Mononuclear cell (primary cell): ENCODE measurements at regions not wholly inside any gene's neighbourhood (a gene's known extent, or its start where the extent isn't known, plus 50 kb on each side); places are given as distances from the start of the nearest gene placed in this dataset.

Experiments
- H3K27me3 ChIP-seq: 2 replicates; pipeline ENCODE4 v1.6.0; 2011; ENCODE audit warnings: low read length, control low read depth; ENCODE audit not compliant: insufficient read depth
- H3K4me1 ChIP-seq: 2 replicates; pipeline ENCODE4 v1.5.1; 2011; ENCODE audit warnings: mild to moderate bottlenecking, low read length, control low read depth; ENCODE audit not compliant: insufficient read depth
- H3K4me3 ChIP-seq: 2 replicates; pipeline ENCODE4 v1.5.1; 2011; ENCODE audit warnings: mild to moderate bottlenecking, low read length, moderate library complexity
- H3K9me3 ChIP-seq: 2 replicates; pipeline ENCODE4 v1.5.1; 2011; ENCODE audit warnings: low read depth, mild to moderate bottlenecking, control low read depth, low read length

DNA sequence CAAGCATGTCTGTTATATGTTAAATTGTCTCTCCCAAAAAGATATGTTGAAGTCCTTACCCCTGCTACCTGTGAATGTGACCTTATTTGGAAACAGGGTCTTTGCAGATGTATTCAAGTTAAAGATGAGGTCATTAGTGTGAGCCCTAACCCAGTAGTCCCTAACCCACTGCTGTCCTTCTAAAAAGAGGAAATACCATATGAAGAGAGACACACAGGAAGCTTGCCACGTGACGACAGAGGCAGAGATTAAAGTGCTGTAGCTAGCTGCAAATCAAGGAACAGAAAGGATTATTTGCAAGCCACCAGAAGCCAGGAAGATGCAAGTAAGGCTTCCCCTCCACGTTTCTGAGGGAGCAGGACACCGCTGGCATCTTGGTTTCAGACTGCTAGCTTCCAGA, 150.1 kb downstream of the HNRNPD start:
- no peaks in the 10 kb centered on the region for H3K9me3 ChIP-seq
- no peak overlapping the region for H3K4me3 ChIP-seq
- H3K27me3 ChIP-seq = no peaks in the 10 kb centered on the region
- peaks cover 24% of the 10 kb centered on the region for H3K4me1 ChIP-seq

DNA sequence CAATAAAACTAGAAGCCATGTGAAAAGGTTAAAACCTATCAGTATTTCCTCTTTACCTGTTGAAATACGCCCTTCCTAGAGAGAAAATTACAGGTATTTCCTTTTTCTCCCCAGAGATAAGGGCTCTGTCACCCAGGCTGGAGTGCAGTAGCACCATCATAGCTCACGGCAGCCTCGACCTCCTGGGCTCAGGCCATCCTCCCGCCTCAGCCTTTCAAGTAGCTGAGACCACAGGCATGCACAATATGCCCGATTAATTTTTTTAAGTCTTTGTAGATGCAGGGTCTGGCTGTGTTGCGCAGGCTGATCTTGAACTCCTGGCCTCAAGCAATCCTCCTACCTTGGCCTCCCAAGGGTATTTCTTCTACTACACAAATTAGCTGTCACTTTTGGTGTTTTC, 154.4 kb downstream of the HNRNPD start:
- Histone ChIP-seq H3K9me3 (no peaks in the 10 kb centered on the region), H3K4me1 (peaks cover 22% of the 10 kb centered on the region), H3K27me3 (no peaks in the 10 kb centered on the region), H3K4me3 (no peak overlapping the region)

DNA sequence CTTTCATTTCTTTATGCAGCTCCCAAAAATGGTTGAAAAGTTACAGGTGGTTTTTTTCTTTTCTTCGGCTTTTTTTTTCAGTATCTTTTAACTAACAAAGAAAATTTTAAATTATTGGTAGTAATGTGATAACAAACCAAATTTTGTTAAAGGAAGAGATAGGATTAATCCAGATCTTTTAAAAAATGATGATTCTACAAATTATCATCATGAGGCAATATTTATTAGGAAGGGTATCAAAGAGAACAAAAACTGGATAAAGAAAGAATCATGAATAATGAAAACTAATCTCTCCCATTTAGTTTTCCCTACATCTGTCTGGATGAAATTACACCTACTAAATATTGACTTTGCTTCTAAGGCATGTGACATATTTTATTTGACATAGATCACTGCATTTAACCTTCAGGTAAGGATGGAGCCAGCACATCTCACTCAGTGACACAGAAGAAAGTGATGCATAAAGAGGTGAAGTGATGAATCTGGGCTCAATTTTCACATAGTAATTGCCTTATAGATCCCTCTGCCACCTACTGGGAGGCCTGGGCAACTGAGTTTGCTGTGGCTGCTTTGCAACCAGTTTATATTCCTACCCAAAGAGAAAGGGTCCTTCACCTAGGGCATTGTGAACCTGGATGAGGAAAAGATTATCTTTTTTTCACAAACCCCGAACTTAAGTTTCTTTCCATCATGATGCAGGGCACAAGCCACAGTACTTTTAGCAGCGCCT, 155.6 kb downstream of the HNRNPD start:
- Histone ChIP-seq H3K9me3 (no peaks in the 10 kb centered on the region), H3K27me3 (no peaks in the 10 kb centered on the region), H3K4me1 (peaks cover 19% of the 10 kb centered on the region), H3K4me3 (no peak overlapping the region)

DNA sequence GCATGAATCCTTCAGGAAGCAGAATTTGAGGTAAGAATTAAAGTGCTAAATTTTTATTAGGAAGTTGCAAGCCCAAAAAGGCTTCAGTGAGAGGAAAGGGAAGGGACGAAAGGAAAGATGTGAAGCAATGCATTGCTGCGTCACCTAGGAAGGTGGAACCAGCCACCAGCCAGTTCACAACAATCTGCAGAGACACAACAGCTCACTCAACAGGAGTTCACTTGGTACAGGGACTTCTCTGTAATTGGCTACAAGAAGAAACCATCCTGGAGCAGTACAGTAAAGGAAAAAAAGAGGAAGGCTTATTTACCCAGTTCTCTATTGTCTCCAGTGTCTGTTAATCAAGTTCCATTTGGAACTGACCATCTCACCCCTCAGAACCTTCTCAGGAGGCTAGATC, 157.6 kb downstream of the HNRNPD start:
- Histone ChIP-seq H3K4me3 (no peak overlapping the region), H3K4me1 (peaks cover 20% of the 10 kb centered on the region), H3K9me3 (no peaks in the 10 kb centered on the region), H3K27me3 (no peaks in the 10 kb centered on the region)

DNA sequence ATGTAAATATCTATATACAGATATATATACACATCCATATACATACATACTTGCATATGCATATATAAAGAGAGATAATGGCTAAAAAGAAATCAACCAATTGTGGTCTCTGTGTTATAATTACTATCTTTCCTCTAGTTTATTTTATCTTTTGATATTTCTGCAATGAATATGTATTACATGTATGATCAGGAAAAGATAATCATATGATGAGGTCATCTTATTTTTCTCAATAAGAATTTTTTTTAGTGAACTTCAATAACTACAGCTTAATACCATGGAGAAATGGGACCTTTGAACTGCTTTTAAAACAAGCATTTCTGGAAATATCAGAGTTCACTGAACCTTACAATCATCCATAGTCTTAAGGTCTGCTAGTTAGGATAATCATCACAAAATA, 158.0 kb downstream of the HNRNPD start:
- Histone ChIP-seq H3K27me3 (no peaks in the 10 kb centered on the region), H3K4me3 (no peak overlapping the region), H3K9me3 (no peaks in the 10 kb centered on the region), H3K4me1 (peaks cover 20% of the 10 kb centered on the region)

DNA sequence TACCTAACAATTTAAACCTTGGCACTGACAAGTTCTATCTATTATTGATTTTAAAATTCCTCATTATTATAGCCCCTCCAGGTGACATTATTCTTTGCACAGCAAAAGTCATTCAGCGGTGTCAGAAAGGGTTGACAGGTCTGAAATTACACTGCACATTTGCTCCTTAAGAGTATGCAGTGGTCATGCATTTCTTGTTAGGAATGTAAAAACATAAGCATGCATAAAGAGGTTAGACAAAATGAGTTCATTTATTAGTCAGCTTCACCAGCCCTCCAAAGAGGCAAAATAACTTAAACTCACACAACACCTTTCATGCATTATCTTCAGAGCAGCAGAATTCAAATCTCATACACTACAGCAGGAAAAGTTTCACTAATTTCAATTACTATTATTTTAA, 158.8 kb downstream of the HNRNPD start:
- no peak overlapping the region for H3K4me3 ChIP-seq
- H3K27me3 ChIP-seq = no peaks in the 10 kb centered on the region
- no peaks in the 10 kb centered on the region for H3K9me3 ChIP-seq
- peaks cover 20% of the 10 kb centered on the region for H3K4me1 ChIP-seq

DNA sequence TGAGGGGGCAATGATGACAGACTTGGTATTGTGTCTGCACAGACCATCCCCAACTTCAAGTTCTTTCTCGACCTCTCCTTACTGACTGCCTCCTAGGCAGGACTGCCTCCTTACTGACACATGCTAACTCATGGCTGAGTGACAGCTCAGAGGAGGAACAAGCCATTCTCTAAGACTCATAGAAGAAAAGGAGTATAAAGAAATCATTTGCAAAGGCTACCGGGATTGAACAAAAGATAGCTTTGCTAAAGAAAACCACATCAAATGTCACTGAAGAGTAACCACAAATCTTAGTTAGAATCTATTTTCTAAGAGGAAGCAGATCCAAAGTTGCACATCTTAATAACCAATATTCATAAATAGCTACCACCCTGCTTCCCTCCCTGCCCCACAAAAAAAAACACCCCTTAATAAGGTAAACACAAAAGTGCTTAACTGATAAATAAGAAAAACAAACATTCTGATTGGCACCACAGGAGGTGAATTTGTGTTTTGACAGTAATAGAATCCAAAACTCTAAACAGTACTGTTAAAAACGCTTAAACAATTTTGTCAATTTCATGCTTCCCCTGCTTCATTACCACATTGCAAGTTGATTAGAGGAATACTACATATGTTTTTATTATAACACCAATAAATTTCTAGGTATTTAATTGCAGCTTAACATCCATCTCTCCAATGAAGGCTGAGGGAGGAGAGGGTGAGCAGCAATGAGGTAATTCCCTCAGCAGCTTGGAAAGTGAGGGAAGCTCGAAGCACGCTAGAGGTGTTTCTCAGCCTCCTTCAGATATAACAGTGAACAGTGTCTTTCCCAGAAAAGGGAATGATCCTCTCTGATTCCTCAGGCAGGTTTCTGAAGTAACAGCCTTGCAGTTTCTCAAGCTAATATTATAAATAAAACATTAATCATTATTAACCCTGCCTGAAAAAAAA, 160.0 kb downstream of the HNRNPD start:
- no peaks in the 10 kb centered on the region for H3K27me3 ChIP-seq
- H3K9me3 ChIP-seq = no peaks in the 10 kb centered on the region
- no peak overlapping the region for H3K4me3 ChIP-seq
- H3K4me1 ChIP-seq = peaks cover 20% of the 10 kb centered on the region

DNA sequence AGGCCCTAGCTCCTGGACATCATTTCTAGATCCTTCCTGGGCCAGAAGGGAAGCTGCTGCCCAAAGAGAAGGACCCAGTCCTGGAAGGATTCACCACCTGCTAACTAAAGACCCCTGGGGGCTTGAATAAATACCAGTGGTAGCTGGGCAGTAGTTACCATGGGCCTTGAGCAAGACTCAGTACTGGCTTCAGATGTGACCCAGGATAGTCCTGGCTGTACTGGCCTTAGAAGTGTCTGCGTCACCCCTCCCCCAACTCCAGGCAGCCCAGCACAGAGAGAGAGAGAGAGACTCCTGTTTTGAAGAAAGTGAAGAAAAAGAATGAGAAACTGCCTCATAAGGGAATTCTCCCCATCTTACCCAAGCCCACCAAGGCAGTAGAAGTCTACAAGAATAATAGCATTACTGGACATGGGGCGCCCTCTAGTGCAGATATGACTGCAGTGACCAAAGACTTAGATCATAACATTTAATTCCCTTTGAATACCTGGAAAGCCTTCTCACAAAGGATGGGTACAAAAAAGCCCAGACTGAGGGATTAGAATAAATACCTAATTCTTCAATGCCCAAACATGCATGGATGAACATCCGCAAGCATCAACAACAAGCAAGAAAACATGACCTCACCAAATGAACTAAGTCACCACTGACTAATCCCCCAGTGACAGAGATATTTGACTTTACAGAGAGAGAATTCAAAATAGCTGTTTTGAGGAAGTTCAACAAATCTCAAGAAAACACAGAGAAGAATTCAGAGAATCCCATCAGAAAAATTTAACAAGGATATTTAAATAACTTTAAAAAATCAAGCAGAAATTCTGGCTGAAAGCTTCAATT, 171.8 kb downstream of the HNRNPD start:
- no peaks in the 10 kb centered on the region for H3K9me3 ChIP-seq
- no peak overlapping the region for H3K4me3 ChIP-seq
- peaks cover 3% of the 10 kb centered on the region for H3K27me3 ChIP-seq

DNA sequence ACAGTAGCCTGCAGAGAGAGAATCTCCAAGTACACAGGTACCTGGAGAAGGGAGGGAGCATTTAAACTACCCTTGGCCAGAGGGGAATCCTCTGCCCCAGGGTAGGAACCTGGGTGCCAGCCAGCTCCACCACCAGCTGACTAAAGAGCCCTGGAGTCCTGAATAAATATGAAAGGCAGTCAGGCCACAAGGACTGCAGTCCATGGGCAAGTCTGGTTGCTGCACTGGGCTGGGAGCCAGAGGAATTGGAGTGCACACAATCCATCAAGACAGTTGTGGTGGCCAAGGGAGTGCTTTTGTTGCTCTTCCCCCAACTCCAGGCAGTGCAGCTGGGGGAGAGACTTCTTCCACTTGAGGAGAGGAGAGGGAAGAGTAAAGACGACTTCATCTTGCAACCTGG, 172.5 kb downstream of the HNRNPD start:
- no peak overlapping the region for H3K4me3 ChIP-seq
- peaks cover 3% of the 10 kb centered on the region for H3K27me3 ChIP-seq
- no peaks in the 10 kb centered on the region for H3K4me1 ChIP-seq
- no peaks in the 10 kb centered on the region for H3K9me3 ChIP-seq

More for the DNA sequence above, 171.8 kb downstream of the HNRNPD start:
- H3K4me1 ChIP-seq = no peaks in the 10 kb centered on the region

DNA sequence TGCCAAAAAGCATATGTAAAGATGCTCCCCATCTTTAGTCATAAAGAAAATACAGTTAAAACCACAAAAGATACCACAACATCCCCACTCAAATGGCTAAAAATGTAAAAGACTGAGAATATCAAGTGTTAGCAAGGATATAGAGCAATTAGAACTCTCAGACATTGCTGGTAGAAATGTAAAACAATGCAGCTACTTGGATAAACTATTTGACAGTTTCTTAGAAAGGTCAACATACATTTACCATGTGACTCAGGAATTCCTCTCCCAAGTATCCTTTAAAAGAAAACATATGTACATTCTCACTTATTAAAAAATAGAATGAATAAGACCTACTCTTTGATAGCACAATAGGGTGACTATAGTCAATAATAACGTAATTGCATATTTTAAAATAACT, 173.7 kb downstream of the HNRNPD start:
- H3K4me3 ChIP-seq = no peak overlapping the region
- no peaks in the 10 kb centered on the region for H3K27me3 ChIP-seq
- no peaks in the 10 kb centered on the region for H3K9me3 ChIP-seq
- H3K4me1 ChIP-seq = no peaks in the 10 kb centered on the region

DNA sequence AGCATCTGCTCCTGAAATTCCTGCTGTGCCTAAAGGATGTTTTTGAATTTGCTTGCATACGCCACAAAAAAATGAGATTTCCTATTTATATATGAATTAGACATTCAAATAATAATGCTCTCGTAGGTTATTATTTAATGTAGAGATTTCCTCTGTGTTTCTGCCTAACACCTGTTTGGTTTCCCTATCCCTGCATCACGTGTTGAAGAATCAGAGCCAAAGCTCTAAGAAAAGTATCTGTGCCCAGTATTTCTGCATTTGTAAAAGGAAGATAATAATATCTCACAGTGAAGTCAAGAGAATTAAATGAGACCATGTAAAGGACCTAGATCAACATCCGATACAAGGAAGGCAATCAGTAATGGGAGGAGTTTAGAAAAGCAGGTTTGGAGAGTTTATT, 179.5 kb downstream of the HNRNPD start:
- Histone ChIP-seq H3K4me3 (no peak overlapping the region), H3K4me1 (no peaks in the 10 kb centered on the region), H3K9me3 (no peaks in the 10 kb centered on the region), H3K27me3 (no peaks in the 10 kb centered on the region)

DNA sequence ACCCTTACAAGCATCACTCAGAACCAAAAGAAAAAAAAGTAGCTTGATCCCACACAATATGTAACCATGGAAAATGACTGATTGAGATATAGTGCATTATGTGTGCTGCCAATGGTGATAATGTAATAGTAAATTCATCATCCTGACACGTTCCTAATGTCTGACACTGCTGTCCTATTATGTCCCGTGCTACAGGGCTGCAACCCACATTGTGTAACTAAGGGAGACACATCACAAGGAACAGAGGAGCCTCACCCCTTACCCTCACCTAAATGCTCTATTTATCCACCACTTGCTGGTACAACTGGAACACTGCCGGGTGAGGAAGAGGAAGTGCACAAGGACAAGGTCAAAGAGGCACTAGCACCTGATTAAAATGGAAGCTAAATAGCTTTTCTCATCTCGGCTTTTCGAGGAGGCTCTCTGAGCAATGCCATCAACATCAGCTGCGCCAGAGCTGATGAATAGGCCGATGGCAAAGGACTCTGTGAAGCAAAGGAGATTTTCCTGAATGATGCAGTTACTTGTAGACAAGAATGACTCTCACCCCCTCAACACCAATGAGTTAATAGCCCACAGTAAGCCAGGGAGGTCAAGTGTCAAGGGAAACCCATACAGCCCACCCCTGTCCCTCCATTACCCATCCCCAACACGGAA, 181.6 kb downstream of the HNRNPD start:
- Histone ChIP-seq H3K9me3 (no peaks in the 10 kb centered on the region), H3K27me3 (no peaks in the 10 kb centered on the region), H3K4me1 (no peaks in the 10 kb centered on the region), H3K4me3 (no peak overlapping the region)

DNA sequence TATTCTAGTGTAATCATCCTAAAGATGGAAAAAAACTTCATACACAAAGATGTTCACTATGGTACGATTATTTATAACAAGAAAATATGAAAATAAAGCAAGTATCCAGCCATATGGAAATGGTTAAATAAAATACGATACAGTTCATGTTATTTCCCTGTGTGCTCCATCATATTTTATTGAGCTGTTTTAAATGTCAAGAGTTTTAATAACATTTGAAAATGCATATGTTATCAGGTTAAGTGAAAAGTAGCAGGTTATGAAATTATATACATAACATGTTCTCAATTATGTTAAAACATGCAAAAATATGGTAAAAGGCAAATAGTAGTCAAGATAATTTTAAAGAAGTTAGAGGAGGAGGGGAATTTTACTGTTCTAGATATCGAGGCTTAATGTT, 192.0 kb downstream of the HNRNPD start:
- no peaks in the 10 kb centered on the region for H3K4me1 ChIP-seq
- H3K27me3 ChIP-seq = no peaks in the 10 kb centered on the region

DNA sequence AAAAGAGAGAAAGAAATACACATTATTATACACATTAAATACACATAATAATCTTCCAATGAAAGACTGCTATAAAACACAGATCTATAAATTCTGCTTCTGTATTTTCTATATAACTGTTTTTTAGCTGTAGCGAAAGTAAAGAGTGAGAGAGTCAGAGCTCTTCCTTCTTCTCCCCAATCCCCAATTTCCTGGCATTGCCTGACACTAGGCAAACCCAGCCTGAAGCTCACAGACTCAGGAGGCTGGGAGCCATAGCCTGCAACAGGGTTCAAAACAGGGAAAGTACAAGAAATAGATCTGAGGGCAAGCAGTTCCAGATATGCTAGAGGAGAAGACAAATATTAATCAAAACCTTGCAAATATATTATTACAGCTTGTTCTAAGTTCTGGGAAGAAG, 201.6 kb downstream of the HNRNPD start:
- Histone ChIP-seq H3K4me3 (no peak overlapping the region), H3K4me1 (no peaks in the 10 kb centered on the region), H3K9me3 (no peaks in the 10 kb centered on the region), H3K27me3 (peaks cover 2% of the 10 kb centered on the region)

More for the DNA sequence above, 192.0 kb downstream of the HNRNPD start:
- Histone ChIP-seq H3K4me3 (no peak overlapping the region), H3K9me3 (no peaks in the 10 kb centered on the region)
